Fibroblast of pulmonary artery (primary cell): ENCODE measurements at regions not wholly inside any gene's neighbourhood (a gene's known extent, or its start where the extent isn't known, plus 50 kb on each side); places are given as distances from the start of the nearest gene placed in this dataset.

Experiments
- DNase-seq: peaks from one replicate; pipeline ENCODE4 v3.0.0-alpha.2; 2010; ENCODE audit warnings: low read depth
- H3K4me3 ChIP-seq: replicated peaks from 2 replicates; pipeline ENCODE4 v1.5.1; 2011; ENCODE audit warnings: low read depth, mild to moderate bottlenecking, control low read depth, low read length, moderate library complexity
- TF ChIP-seq, protein P1 (sequence below): IDR thresholded peaks from 2 replicates; pipeline ENCODE4 v1.5.1; 2011; ENCODE audit warnings: mild to moderate bottlenecking, control low read depth, low read length, inconsistent platforms; ENCODE audit errors: missing control alignments

DNA sequence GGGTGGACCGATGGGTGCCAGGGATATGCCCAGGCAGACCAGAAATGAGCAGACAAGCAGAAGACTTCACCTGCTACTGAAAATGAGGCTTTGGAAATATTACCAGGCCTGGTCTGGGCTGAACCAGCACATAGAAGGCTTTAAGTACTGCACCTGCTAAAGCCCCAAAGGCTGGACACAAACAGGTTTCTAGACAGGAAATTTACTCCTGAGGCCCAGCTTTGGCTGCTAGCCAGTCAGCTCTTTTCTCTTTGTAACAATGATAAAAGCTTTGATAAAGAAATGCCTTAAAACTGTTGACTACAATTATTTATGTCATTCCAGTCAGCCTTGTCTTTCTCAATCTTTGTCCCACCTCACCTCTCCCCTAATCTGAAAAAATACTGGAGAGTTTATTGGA lies 228.9 kb upstream of the EGLN3 start:
- TF ChIP-seq, protein P1, sequence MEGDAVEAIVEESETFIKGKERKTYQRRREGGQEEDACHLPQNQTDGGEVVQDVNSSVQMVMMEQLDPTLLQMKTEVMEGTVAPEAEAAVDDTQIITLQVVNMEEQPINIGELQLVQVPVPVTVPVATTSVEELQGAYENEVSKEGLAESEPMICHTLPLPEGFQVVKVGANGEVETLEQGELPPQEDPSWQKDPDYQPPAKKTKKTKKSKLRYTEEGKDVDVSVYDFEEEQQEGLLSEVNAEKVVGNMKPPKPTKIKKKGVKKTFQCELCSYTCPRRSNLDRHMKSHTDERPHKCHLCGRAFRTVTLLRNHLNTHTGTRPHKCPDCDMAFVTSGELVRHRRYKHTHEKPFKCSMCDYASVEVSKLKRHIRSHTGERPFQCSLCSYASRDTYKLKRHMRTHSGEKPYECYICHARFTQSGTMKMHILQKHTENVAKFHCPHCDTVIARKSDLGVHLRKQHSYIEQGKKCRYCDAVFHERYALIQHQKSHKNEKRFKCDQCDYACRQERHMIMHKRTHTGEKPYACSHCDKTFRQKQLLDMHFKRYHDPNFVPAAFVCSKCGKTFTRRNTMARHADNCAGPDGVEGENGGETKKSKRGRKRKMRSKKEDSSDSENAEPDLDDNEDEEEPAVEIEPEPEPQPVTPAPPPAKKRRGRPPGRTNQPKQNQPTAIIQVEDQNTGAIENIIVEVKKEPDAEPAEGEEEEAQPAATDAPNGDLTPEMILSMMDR, result no peak
- H3K4me3 ChIP-seq, result no peak overlapping the region
- DNase-seq, result no peak

DNA sequence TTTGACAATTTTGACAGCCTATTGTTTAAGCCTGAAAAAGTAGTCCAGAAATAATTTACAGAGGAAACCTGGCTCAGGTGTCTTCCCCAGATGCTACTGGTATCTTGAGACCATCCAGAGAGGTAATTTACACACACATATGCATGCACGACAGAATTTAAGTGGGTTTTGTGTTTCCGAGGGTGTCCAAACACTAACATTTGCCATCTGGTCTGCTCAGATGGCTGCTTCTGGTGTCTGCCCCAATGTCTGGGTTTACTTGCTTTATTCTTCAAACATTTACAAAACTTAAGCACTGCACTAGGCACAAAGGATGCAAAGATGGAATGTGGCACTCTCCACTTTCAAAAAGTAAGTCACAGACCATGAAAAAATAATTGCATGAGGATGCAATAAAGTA lies 226.6 kb upstream of the EGLN3 start:
- TF ChIP-seq, protein P1, result no peak
- no peak overlapping the region for H3K4me3 ChIP-seq

DNA sequence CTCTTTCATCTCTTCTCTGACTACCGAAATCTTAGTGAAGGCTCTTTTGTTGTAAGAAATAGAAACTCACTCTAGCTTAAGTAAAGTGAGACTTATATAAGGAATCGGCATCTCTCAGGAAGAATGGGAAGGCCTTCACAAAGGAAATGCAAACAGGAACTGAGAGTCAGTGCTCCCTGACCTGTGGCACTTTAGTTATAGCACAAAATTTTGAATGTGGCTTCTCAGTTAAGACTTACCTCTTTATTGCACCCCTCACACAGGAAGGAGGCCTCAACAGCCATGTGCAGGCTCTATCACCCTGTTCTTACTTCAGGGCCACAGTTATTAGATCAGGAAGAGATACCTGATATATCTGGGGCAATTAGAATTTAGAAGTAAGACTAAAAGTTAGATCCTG lies 224.7 kb upstream of the EGLN3 start:
- TF ChIP-seq, protein P1, result no peak
- H3K4me3 ChIP-seq, result no peak overlapping the region
- no peak for DNase-seq

More for the DNA sequence above, 226.6 kb upstream of the EGLN3 start:
- no peak for DNase-seq

GRCh38 chr14:34174973-34175372 lies 224.1 kb upstream of the EGLN3 start:
- H3K4me3 ChIP-seq, result no peak overlapping the region
- DNase-seq, result no peak
- TF ChIP-seq, protein P1, result no peak

- TF ChIP-seq, protein P1, result no peak
- no peak for DNase-seq
- H3K4me3 ChIP-seq, result no peak overlapping the region
Observed at GRCh38 chr14:34173916-34174315, 223.0 kb upstream of the EGLN3 start.

- TF ChIP-seq, protein P1, result no peak
- no peak overlapping the region for H3K4me3 ChIP-seq
- no peak for DNase-seq
Observed at GRCh38 chr14:34172550-34173368, 221.9 kb upstream of the EGLN3 start.

DNA sequence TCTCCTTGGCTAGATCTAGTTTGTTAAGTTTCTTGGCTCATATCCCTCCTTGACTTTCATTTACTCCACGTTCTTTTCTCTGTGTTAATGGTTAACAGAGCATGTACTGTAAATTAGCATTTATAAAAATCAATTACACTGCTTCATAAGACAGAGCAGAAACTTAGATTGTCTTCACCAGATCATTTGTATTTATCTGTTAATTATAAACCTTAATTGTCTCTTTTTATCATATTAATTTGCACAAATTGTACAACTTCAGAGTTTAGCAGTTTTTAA lies 221.2 kb upstream of the EGLN3 start:
- no peak for DNase-seq
- TF ChIP-seq, protein P1, result no peak
- H3K4me3 ChIP-seq, result no peak overlapping the region
